WERI-Rb-1 (cell line): ENCODE measurements at regions not wholly inside any gene's neighbourhood (a gene's known extent, or its start where the extent isn't known, plus 50 kb on each side); places are given as distances from the start of the nearest gene placed in this dataset.

Experiments used
- DNase-seq: peaks from one replicate; pipeline ENCODE4 v3.0.0-alpha.2; 2020
- H3K27ac ChIP-seq: fragments of 250-450 bp; sonication (Bioruptor Pico); 2 replicates; pipeline ENCODE4 v1.5.1; 2020; ENCODE audit warnings: mild to moderate bottlenecking, moderate library complexity
- H3K27me3 ChIP-seq: fragments of 250-450 bp; sonication (Bioruptor Pico); 2 replicates; pipeline ENCODE4 v1.5.1; 2021; ENCODE audit warnings: mild to moderate bottlenecking, low read depth, moderate library complexity; ENCODE audit not compliant: insufficient read depth, severe bottlenecking
- H3K36me3 ChIP-seq: fragments of 250-450 bp; sonication (Bioruptor Pico); 2 replicates; pipeline ENCODE4 v1.5.1; 2020; ENCODE audit warnings: mild to moderate bottlenecking, moderate library complexity
- H3K4me3 ChIP-seq: 2 replicates; pipeline ENCODE4 v1.5.1; 2011; ENCODE audit warnings: low read depth, mild to moderate bottlenecking, control low read depth, low read length
- H3K9me3 ChIP-seq: fragments of 250-450 bp; sonication (Bioruptor Pico); 2 replicates; pipeline ENCODE4 v1.5.1; 2021; ENCODE audit warnings: mild to moderate bottlenecking, moderate library complexity; ENCODE audit not compliant: severe bottlenecking
- CTCF ChIP-seq: IDR thresholded peaks from 2 replicates; pipeline ENCODE4 v1.5.1; 2011; ENCODE audit warnings: low read depth, mild to moderate bottlenecking, control low read depth, inconsistent platforms, low read length

GRCh38 chr10:33820531-33820930 is 486.1 kb upstream of the NRP1 start:
- H3K4me3 ChIP-seq = no peak overlapping the region
- no peak for TF ChIP-seq CTCF
- DNase-seq = no peak
- H3K36me3 ChIP-seq = no peaks in the 10 kb centered on the region
- no peaks in the 10 kb centered on the region for H3K9me3 ChIP-seq
- H3K27ac ChIP-seq = no peak overlapping the region
- no peaks in the 10 kb centered on the region for H3K27me3 ChIP-seq

GRCh38 chr10:33819206-33819605 is 484.7 kb upstream of the NRP1 start:
- Histone ChIP-seq H3K9me3 (no peaks in the 10 kb centered on the region), H3K4me3 (no peak overlapping the region), H3K27ac (no peak overlapping the region), H3K36me3 (no peaks in the 10 kb centered on the region), H3K27me3 (no peaks in the 10 kb centered on the region)
- TF ChIP-seq CTCF = no peak
- no peak for DNase-seq

- no peaks in the 10 kb centered on the region for H3K9me3 ChIP-seq
Measured at GRCh38 chr10:33818343-33818742, 483.9 kb upstream of the NRP1 start.

GRCh38 chr10:33817605-33818004 is 483.1 kb upstream of the NRP1 start:
- Histone ChIP-seq H3K36me3 (no peaks in the 10 kb centered on the region), H3K4me3 (no peak overlapping the region), H3K9me3 (no peaks in the 10 kb centered on the region), H3K27ac (no peak overlapping the region), H3K27me3 (no peaks in the 10 kb centered on the region)
- no peak for TF ChIP-seq CTCF
- DNase-seq = no peak

More at GRCh38 chr10:33818343-33818742, 483.9 kb upstream of the NRP1 start:
- no peak for DNase-seq
- H3K27me3 ChIP-seq = no peaks in the 10 kb centered on the region
- H3K27ac ChIP-seq = no peak overlapping the region
- no peaks in the 10 kb centered on the region for H3K36me3 ChIP-seq
- no peak overlapping the region for H3K4me3 ChIP-seq
- no peak for TF ChIP-seq CTCF

GRCh38 chr10:33815776-33816175 is 481.3 kb upstream of the NRP1 start:
- H3K9me3 ChIP-seq = no peaks in the 10 kb centered on the region
- no peaks in the 10 kb centered on the region for H3K27me3 ChIP-seq
- no peak for DNase-seq
- H3K4me3 ChIP-seq = no peak overlapping the region
- no peak for TF ChIP-seq CTCF
- no peaks in the 10 kb centered on the region for H3K36me3 ChIP-seq
- H3K27ac ChIP-seq = no peak overlapping the region

- Histone ChIP-seq H3K4me3 (no peak overlapping the region), H3K36me3 (no peaks in the 10 kb centered on the region), H3K9me3 (no peaks in the 10 kb centered on the region), H3K27ac (no peak overlapping the region), H3K27me3 (no peaks in the 10 kb centered on the region)
- no peak for TF ChIP-seq CTCF
- DNase-seq = no peak
Measured at GRCh38 chr10:33813871-33814270, 479.4 kb upstream of the NRP1 start.
